GM12878 (cell line): ENCODE measurements at regions not wholly inside any gene's neighbourhood (a gene's known extent, or its start where the extent isn't known, plus 50 kb on each side); places are given as distances from the start of the nearest gene placed in this dataset.

Source experiments
- ATAC-seq: fragments of 200-7000 bp; cut with Tn5 transposase; 3 replicates; pipeline ENCODE4 v1.9.1; 2020; ENCODE audit warnings: mild to moderate bottlenecking, moderate library complexity
- BruUV-seq: library from RNA; stranded (reverse); fragments of 400-500 nt; replicated peaks from 2 replicates; lab custom pipeline; 2021; lab: Mats Ljungman, UMichigan
- CTCF ChIA-PET: fragments of 300-600 bp; sonication (Branson Sonifier 250); formaldehyde crosslinking; extraction: SDS; loops from one replicate; lab custom pipeline; 2021; ENCODE audit warnings: inconsistent platforms; lab: Yijun Ruan, JAX
- POLR2A ChIA-PET: fragments of 350-600 bp; formaldehyde crosslinking; extraction: SDS; loops from one replicate; lab custom pipeline; 2021; ENCODE audit warnings: inconsistent platforms; lab: Charles Lee
- RAD21 ChIA-PET: fragments of 300-600 bp; sonication (Branson Sonifier 250); formaldehyde crosslinking; loops from one replicate; lab custom pipeline; 2023; ENCODE audit warnings: antibody characterized with exemption; ENCODE audit not compliant: unreplicated experiment; lab: Charles Lee
- SMC1A ChIA-PET: fragments of 300-600 bp; sonication (Branson Sonifier 250); formaldehyde crosslinking; loops from one replicate; lab custom pipeline; 2023; ENCODE audit not compliant: unreplicated experiment, uncharacterized antibody; lab: Charles Lee
- DNase-seq: peaks from one replicate; pipeline ENCODE4 v3.0.0-alpha.2; 2011; ENCODE audit warnings: low read depth, low spot score
- FAIRE-seq: peaks from 3 replicates; lab custom pipeline; 2011; peaks lifted over from hg19 to GRCh38; lab: Jason Lieb, UNC
- H2AFZ ChIP-seq: 2 replicates; pipeline ENCODE4 v1.6.0; 2011; ENCODE audit warnings: low read depth, low read length, control low read depth; ENCODE audit not compliant: control insufficient read depth
- H3K27ac ChIP-seq: 2 replicates; pipeline ENCODE4 v1.5.1; 2011; ENCODE audit warnings: control low read depth; ENCODE audit not compliant: control insufficient read depth, insufficient read depth
- H3K27me3 ChIP-seq, 2 experiments: replicated peaks in 1 of 2; 2 replicates each; pipeline versions ENCODE4 v1.6.0 to v1.6.1; 2011; ENCODE audit warnings: low read length in 1 of 2; ENCODE audit not compliant: control insufficient read depth in 2 of 2, insufficient read depth in 2 of 2
- H3K36me3 ChIP-seq, 2 experiments: 2 replicates each; pipeline ENCODE4 v1.5.1; 2011; ENCODE audit warnings: low read length in 1 of 2; ENCODE audit not compliant: control insufficient read depth in 2 of 2, insufficient read depth in 2 of 2
- H3K4me1 ChIP-seq: 2 replicates; pipeline ENCODE4 v1.6.1; 2011; ENCODE audit warnings: mild to moderate bottlenecking, low read length, moderate library complexity, mixed read lengths; ENCODE audit not compliant: control insufficient read depth, insufficient read depth
- H3K4me2 ChIP-seq: 2 replicates; pipeline ENCODE4 v1.6.0; 2011; ENCODE audit warnings: control low read depth; ENCODE audit not compliant: control insufficient read depth, insufficient read depth
- H3K4me3 ChIP-seq: fragments of 200-600 bp; sonication (generic); 2 replicates; pipeline ENCODE4 v1.5.1; 2016
- H3K79me2 ChIP-seq: 2 replicates; pipeline ENCODE4 v1.6.0; 2011; ENCODE audit warnings: low read length; ENCODE audit not compliant: control insufficient read depth, insufficient read depth
- H3K9ac ChIP-seq: 2 replicates; pipeline ENCODE4 v1.8.0; 2011; ENCODE audit warnings: low read length, control low read depth, mixed read lengths; ENCODE audit not compliant: control insufficient read depth, insufficient read depth
- H3K9me3 ChIP-seq: replicated peaks from 3 replicates; pipeline ENCODE4 v1.5.1; 2011; ENCODE audit warnings: mild to moderate bottlenecking, low read length; ENCODE audit not compliant: control insufficient read depth, insufficient read depth
- H4K20me1 ChIP-seq: 2 replicates; pipeline ENCODE4 v1.6.0; 2011; ENCODE audit not compliant: control insufficient read depth, insufficient read depth
- BACH1 ChIP-seq: fragments of 450-650 bp; IDR thresholded peaks from 2 replicates; pipeline ENCODE4 v1.6.1; 2017; ENCODE audit warnings: mild to moderate bottlenecking, borderline replicate concordance
- BMI1 ChIP-seq: fragments of 450-650 bp; IDR thresholded peaks from 2 replicates; pipeline ENCODE4 v1.6.1; 2016; ENCODE audit warnings: mild to moderate bottlenecking, moderate library complexity, borderline replicate concordance
- JUNB ChIP-seq: IDR thresholded peaks from 2 replicates; pipeline ENCODE4 v1.6.1; 2016; ENCODE audit warnings: antibody characterized with exemption, mild to moderate bottlenecking
- NR2F1 ChIP-seq: fragments of 450-650 bp; conservative IDR thresholded peaks from 2 replicates; pipeline ENCODE4 v1.6.1; 2017; ENCODE audit warnings: mild to moderate bottlenecking
- TCF12 ChIP-seq: IDR thresholded peaks from 2 replicates; pipeline ENCODE4 v1.6.1; 2011; ENCODE audit warnings: low read depth, mild to moderate bottlenecking, low read length
- YBX1 ChIP-seq: fragments of 450-650 bp; IDR thresholded peaks from 2 replicates; pipeline ENCODE4 v1.6.1; 2016; ENCODE audit warnings: antibody characterized with exemption
- WGBS: methylation state at CpG from one replicate; pipeline ENCODE4 v1.1.6; 2016; ENCODE audit warnings: low lambda C conversion rate; ENCODE audit not compliant: insufficient replicate concordance, insufficient coverage; ENCODE audit errors: missing lambda C conversion rate; 5-methylcytosine and 5-hydroxymethylcytosine counted together
- in situ Hi-C: fragments of 300-500 bp; cut with MboI; formaldehyde crosslinking; loops from 9 replicates; pipeline ENCODE4 v1.14.3; 2018; ENCODE audit warnings: mixed read lengths
- intact Hi-C: fragments of 100-400 bp; cut with micrococcal nuclease; formaldehyde crosslinking; loops from one replicate; pipeline ENCODE4 v1.14.2; 2022; ENCODE audit not compliant: unreplicated experiment
- TF ChIP-seq, protein P1 (sequence below), 3 experiments: IDR thresholded peaks in 2 of 3; conservative IDR thresholded peaks in 1 of 3; 2 replicates each; pipeline ENCODE4 v1.5.1; 2011; ENCODE audit warnings: low read depth in 3 of 3, low read length in 3 of 3, mild to moderate bottlenecking in 3 of 3, control low read depth in 2 of 3, moderate library complexity in 2 of 3, inconsistent platforms in 1 of 3, mixed read lengths in 1 of 3; ENCODE audit not compliant: control insufficient read depth in 2 of 3, insufficient read depth in 1 of 3; ENCODE audit errors: extremely low read depth in 1 of 3

DNA sequence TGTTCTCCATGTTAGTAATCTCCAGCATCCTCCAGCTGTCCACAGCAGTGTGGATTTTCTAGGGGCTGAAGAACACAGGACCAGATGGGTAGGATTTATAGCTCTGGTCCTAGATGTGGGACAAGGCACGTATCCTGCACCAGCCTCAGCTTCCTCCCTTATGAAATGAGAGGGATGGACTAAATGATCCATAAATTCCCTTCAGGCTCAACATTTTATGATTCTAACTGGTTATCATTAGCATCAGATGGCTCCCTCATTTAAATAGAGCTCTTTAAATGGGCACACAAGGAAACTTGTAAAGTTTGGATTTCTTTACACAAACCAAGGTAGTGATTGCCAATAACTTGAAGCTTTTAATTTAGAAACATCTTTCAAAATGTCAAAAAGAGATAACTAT is 97.7 kb downstream of the ESM1 start:
- TF ChIP-seq NR2F1: no peak
- no peak for TF ChIP-seq TCF12
- TF ChIP-seq, protein P1, sequence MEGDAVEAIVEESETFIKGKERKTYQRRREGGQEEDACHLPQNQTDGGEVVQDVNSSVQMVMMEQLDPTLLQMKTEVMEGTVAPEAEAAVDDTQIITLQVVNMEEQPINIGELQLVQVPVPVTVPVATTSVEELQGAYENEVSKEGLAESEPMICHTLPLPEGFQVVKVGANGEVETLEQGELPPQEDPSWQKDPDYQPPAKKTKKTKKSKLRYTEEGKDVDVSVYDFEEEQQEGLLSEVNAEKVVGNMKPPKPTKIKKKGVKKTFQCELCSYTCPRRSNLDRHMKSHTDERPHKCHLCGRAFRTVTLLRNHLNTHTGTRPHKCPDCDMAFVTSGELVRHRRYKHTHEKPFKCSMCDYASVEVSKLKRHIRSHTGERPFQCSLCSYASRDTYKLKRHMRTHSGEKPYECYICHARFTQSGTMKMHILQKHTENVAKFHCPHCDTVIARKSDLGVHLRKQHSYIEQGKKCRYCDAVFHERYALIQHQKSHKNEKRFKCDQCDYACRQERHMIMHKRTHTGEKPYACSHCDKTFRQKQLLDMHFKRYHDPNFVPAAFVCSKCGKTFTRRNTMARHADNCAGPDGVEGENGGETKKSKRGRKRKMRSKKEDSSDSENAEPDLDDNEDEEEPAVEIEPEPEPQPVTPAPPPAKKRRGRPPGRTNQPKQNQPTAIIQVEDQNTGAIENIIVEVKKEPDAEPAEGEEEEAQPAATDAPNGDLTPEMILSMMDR (IDR thresholded peaks at IDR 0.05 in 2 of 3, conservative IDR thresholded peaks at IDR 0.05 in 1 of 3; ENCODE audit: control insufficient read depth in 2 of 3, extremely low read depth in 1 of 3, insufficient read depth in 1 of 3, low read depth in 3 of 3, low read length in 3 of 3): no peak
- TF ChIP-seq, all 136 proteins: peak for 0
- ChIA-PET RAD21 (no interaction called here), CTCF (interaction anchor here (0.8 kb wide), 1 partner anchor 21 kb away, joined by 3 read pairs; no protein-coding TSS in a partner anchor), POLR2A (no interaction called here), SMC1A (no interaction called here)
- BruUV-seq: no TSS peak
- Histone ChIP-seq H3K27me3 (peaks cover 8 to 40% of the 10 kb centered on the region in 2 experiments), H3K4me3 (no peak overlapping the region), H3K9me3 (no peaks in the 10 kb centered on the region; the same call in 2 of the 3 replicates), H3K79me2 (no peaks in the 10 kb centered on the region), H3K4me2 (no peak overlapping the region), H3K9ac (no peak overlapping the region), H3K36me3 (no peaks in the 10 kb centered on the region), H2AFZ (no peak overlapping the region), H3K4me1 (no peaks in the 10 kb centered on the region), H3K27ac (no peak overlapping the region), H4K20me1 (no peaks in the 10 kb centered on the region)
- ATAC-seq: no peak
- 17% methylated on average over 1 of the region's 1 CpG for WGBS
- intact Hi-C loops: no loop called here
- FAIRE-seq: no peak
- in situ Hi-C loops: no loop called here
- DNase-seq: no peak

DNA sequence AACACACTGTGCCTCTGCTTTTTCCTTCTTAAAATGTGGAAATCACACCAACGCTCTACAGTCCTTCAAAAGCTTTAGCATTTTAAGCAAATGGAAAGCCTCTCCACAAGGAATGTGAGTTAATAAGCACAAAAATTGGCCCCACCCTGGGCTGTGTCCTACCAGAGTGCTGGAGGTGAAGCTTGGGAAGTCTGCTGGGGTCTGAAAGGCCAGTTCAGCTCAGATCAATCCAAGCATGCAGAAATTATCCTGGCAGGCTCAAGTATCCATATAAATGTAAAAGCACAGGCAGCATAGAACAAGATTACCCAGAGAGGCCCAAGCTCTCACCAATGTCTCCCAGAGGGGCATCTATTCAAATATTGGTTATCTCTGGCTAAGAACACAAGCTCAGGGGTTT is 98.5 kb downstream of the ESM1 start:
- Histone ChIP-seq H3K4me2 (no peak overlapping the region), H3K27ac (no peak overlapping the region), H3K4me3 (no peak overlapping the region), H3K79me2 (no peaks in the 10 kb centered on the region), H3K9me3 (no peaks in the 10 kb centered on the region; the same call in 2 of the 3 replicates), H2AFZ (no peak overlapping the region), H3K27me3 (peaks cover 8 to 40% of the 10 kb centered on the region in 2 experiments), H3K36me3 (no peaks in the 10 kb centered on the region), H3K9ac (no peak overlapping the region), H3K4me1 (no peaks in the 10 kb centered on the region), H4K20me1 (no peaks in the 10 kb centered on the region)
- WGBS: 0% methylated on average over 1 of the region's 1 CpG
- RAD21 ChIA-PET: no interaction called here
- no TSS peak for BruUV-seq
- intact Hi-C loops: no loop called here
- TF ChIP-seq BMI1 (no peak), BACH1 (no peak), YBX1 (no peak), JUNB (no peak)
- CTCF ChIA-PET: interaction anchor here (1.5 kb wide), 1 partner anchor 20 kb away, joined by 7 read pairs; no protein-coding TSS in a partner anchor
- DNase-seq (no peak), FAIRE-seq (no peak), ATAC-seq (no peak)
- SMC1A ChIA-PET: interaction anchor here (1.1 kb wide), 1 partner anchor 11 kb away, joined by 3 read pairs; no protein-coding TSS in a partner anchor
- POLR2A ChIA-PET: no interaction called here
- in situ Hi-C loops: no loop called here
